ENCODE measurements at regions not wholly inside any gene's neighbourhood (a gene's known extent, or its start where the extent isn't known, plus 50 kb on each side); places are given as distances from the start of the nearest gene placed in this dataset.

- intact Hi-C loops (cut with DNase I; ENCODE audit: low total_unique reads), result no loop called here
- in situ Hi-C loops (cut with MboI; ENCODE audit: low sequenced_read_pairs in 4 of 4), result no loop called here
- H3K27me3 ChIP-seq, result no peaks in the 10 kb centered on the region
- TF ChIP-seq POLR2A (IDR thresholded peaks at IDR 0.05) (no peak), CTCF (IDR thresholded peaks at IDR 0.05 in 4 of 5, conservative IDR thresholded peaks at IDR 0.05 in 1 of 5) (no peak)
- no peak for DNase-seq
- no peaks in the 10 kb centered on the region for H3K4me1 ChIP-seq
- H3K9me3 ChIP-seq, result no peaks in the 10 kb centered on the region
- no peak overlapping the region for H3K27ac ChIP-seq
- no peak for ATAC-seq
- no peak overlapping the region for H3K4me3 ChIP-seq
- H3K36me3 ChIP-seq, result no peaks in the 10 kb centered on the region
Measured at GRCh38 chr14:61911574-61911973, 149.4 kb downstream of the SNAPC1 start.

GRCh38 chr14:61918998-61919397, 156.8 kb downstream of the SNAPC1 start:
- in situ Hi-C loops (cut with MboI; ENCODE audit: low sequenced_read_pairs in 4 of 4) (no loop called here), intact Hi-C loops (cut with DNase I; ENCODE audit: low total_unique reads) (no loop called here)
- Histone ChIP-seq H3K27ac (no peak overlapping the region), H3K36me3 (no peaks in the 10 kb centered on the region), H3K4me1 (no peaks in the 10 kb centered on the region), H3K4me3 (no peak overlapping the region), H3K9me3 (no peaks in the 10 kb centered on the region), H3K27me3 (no peaks in the 10 kb centered on the region)
- TF ChIP-seq POLR2A (IDR thresholded peaks at IDR 0.05), result no peak
- no peak for ATAC-seq
- DNase-seq, result no peak

- no peak for ATAC-seq
- TF ChIP-seq POLR2A (IDR thresholded peaks at IDR 0.05), result no peak
- H3K4me3 ChIP-seq, result no peak overlapping the region
Measured at GRCh38 chr14:61923348-61923747, 161.1 kb downstream of the SNAPC1 start.

GRCh38 chr14:61925043-61925442, 162.8 kb downstream of the SNAPC1 start:
- in situ Hi-C loops (cut with MboI; ENCODE audit: low sequenced_read_pairs in 4 of 4) (no loop called here), intact Hi-C loops (cut with DNase I; ENCODE audit: low total_unique reads) (no loop called here)
- Histone ChIP-seq H3K4me3 (no peak overlapping the region), H3K4me1 (no peaks in the 10 kb centered on the region), H3K27me3 (no peaks in the 10 kb centered on the region), H3K27ac (no peak overlapping the region), H3K36me3 (no peaks in the 10 kb centered on the region), H3K9me3 (no peaks in the 10 kb centered on the region)
- DNase-seq (no peak), ATAC-seq (no peak)
- TF ChIP-seq CTCF (IDR thresholded peaks at IDR 0.05 in 4 of 5, conservative IDR thresholded peaks at IDR 0.05 in 1 of 5) (no peak), POLR2A (IDR thresholded peaks at IDR 0.05) (no peak)

More at GRCh38 chr14:61923348-61923747, 161.1 kb downstream of the SNAPC1 start:
- Histone ChIP-seq H3K27ac (no peak overlapping the region), H3K4me1 (no peaks in the 10 kb centered on the region), H3K36me3 (no peaks in the 10 kb centered on the region), H3K27me3 (no peaks in the 10 kb centered on the region), H3K9me3 (no peaks in the 10 kb centered on the region)
- intact Hi-C loops (cut with DNase I; ENCODE audit: low total_unique reads) (no loop called here), in situ Hi-C loops (cut with MboI; ENCODE audit: low sequenced_read_pairs in 4 of 4) (no loop called here)
- DNase-seq, result no peak

GRCh38 chr14:61925732-61926435, 163.7 kb downstream of the SNAPC1 start:
- in situ Hi-C loops (cut with MboI; ENCODE audit: low sequenced_read_pairs in 4 of 4), result no loop called here
- ATAC-seq, result no peak
- Histone ChIP-seq H3K4me3 (no peak overlapping the region), H3K27me3 (no peaks in the 10 kb centered on the region), H3K27ac (no peak overlapping the region), H3K9me3 (no peaks in the 10 kb centered on the region), H3K4me1 (no peaks in the 10 kb centered on the region), H3K36me3 (no peaks in the 10 kb centered on the region)
- intact Hi-C loops (cut with DNase I; ENCODE audit: low total_unique reads), result no loop called here
- no peak for DNase-seq
- TF ChIP-seq POLR2A (IDR thresholded peaks at IDR 0.05) (no peak), CTCF (IDR thresholded peaks at IDR 0.05 in 4 of 5, conservative IDR thresholded peaks at IDR 0.05 in 1 of 5) (no peak)

GRCh38 chr14:61927060-61927459, 164.8 kb downstream of the SNAPC1 start:
- H3K4me1 ChIP-seq, result no peaks in the 10 kb centered on the region
- H3K27me3 ChIP-seq, result no peaks in the 10 kb centered on the region
- H3K4me3 ChIP-seq, result no peak overlapping the region
- intact Hi-C loops (cut with DNase I; ENCODE audit: low total_unique reads), result no loop called here
- TF ChIP-seq CTCF (IDR thresholded peaks at IDR 0.05 in 4 of 5, conservative IDR thresholded peaks at IDR 0.05 in 1 of 5) (no peak), POLR2A (IDR thresholded peaks at IDR 0.05) (no peak)
- H3K27ac ChIP-seq, result no peak overlapping the region
- H3K9me3 ChIP-seq, result no peaks in the 10 kb centered on the region
- H3K36me3 ChIP-seq, result no peaks in the 10 kb centered on the region
- ATAC-seq (no peak), DNase-seq (no peak)
- in situ Hi-C loops (cut with MboI; ENCODE audit: low sequenced_read_pairs in 4 of 4), result no loop called here
